ENCODE measurements at regions not wholly inside any gene's neighbourhood (a gene's known extent, or its start where the extent isn't known, plus 50 kb on each side); places are given as distances from the start of the nearest gene placed in this dataset.

DNA sequence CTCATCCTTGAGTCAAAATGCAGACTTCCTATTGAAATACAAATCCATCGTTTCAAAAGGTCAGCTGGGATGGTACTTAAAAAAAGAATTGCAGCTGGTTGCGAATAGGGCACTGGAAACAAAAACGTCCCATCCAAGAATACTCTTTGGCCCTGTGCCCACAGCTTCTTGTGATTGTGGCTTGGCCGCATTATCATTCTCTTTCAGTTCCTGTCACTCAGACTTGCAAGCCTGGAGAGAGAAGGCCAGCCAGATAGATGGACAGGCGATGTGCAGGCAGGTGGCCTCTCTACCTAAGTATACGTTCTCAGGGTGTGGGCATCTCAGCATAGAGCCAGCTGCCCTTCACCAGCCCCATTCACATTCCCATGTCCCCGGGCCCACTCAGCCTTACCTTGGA, 208.5 kb upstream of the ZNF536 start:
- Histone ChIP-seq H3K79me2 (ENCODE audit: insufficient read depth, low read length) (no peaks in the 10 kb centered on the region), H3K4me2 (ENCODE audit: low read length) (no peak overlapping the region), H3K27ac (ENCODE audit: low read depth, low read length) (no peak overlapping the region), H4K20me1 (ENCODE audit: insufficient read depth) (no peaks in the 10 kb centered on the region), H3K9ac (ENCODE audit: low read length) (no peak overlapping the region), H3K4me1 (ENCODE audit: control insufficient read depth in 1 of 2, insufficient read depth in 2 of 2, low read length in 2 of 2) (no peaks in the 10 kb centered on the region), H3K9me2 (ENCODE audit: insufficient read depth) (no peaks in the 10 kb centered on the region), H3K36me3 (ENCODE audit: control insufficient read depth in 1 of 2, insufficient read depth in 2 of 2, low read length in 2 of 2) (no peaks in the 10 kb centered on the region), H3K4me3 (replicated peaks in 1 of 2; ENCODE audit: low read depth in 1 of 2, low read length in 2 of 2) (no peak overlapping the region), H2AFZ (ENCODE audit: low read depth, low read length, poor library complexity, severe bottlenecking) (no peak overlapping the region), H3K9me3 (ENCODE audit: control insufficient read depth in 1 of 2, insufficient read depth in 1 of 2, low read depth in 1 of 2, low read length in 2 of 2) (no peaks in the 10 kb centered on the region), H3K27me3 (ENCODE audit: insufficient read depth, low read length) (peaks cover 27% of the 10 kb centered on the region; the same call in 1 of the 2 replicates)
- ATAC-seq: no peak
- intact Hi-C loops (cut with micrococcal nuclease): no loop called here
- DNase-seq (ENCODE audit: low read depth, low spot score): no peak
- ChIA-PET POLR2A (no interaction called here), RAD21 (ENCODE audit: low non-redundant PET in 1 of 2, low total read pairs in 2 of 2, uncharacterized antibody in 2 of 2, unreplicated experiment in 2 of 2) (no interaction called here), CTCF (no interaction called here)
- BruUV-seq (replicated peaks): no TSS peak
- no peak for TF ChIP-seq TCF7L2 (IDR thresholded peaks at IDR 0.05; ENCODE audit: borderline replicate concordance, extremely low read depth, insufficient read depth, insufficient read length)
- TF ChIP-seq SP1 (IDR thresholded peaks at IDR 0.05; ENCODE audit: low read depth): no peak
- TF ChIP-seq YY1 (IDR thresholded peaks at IDR 0.05; ENCODE audit: extremely low read depth, insufficient replicate concordance, low read depth, low read length): no peak
- no peak for TF ChIP-seq CBX3 (IDR thresholded peaks at IDR 0.05; ENCODE audit: low read depth)
- TF ChIP-seq JUND (IDR thresholded peaks at IDR 0.05): no peak
- TF ChIP-seq, protein P1, sequence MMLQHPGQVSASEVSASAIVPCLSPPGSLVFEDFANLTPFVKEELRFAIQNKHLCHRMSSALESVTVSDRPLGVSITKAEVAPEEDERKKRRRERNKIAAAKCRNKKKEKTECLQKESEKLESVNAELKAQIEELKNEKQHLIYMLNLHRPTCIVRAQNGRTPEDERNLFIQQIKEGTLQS (IDR thresholded peaks at IDR 0.05): no peak
- no peak for TF ChIP-seq EZH2 (IDR thresholded peaks at IDR 0.05)
- no peak for TF ChIP-seq POLR2A (IDR thresholded peaks at IDR 0.05; ENCODE audit: borderline replicate concordance, extremely low read depth, insufficient read depth, insufficient read length)
- TF ChIP-seq CEBPB (IDR thresholded peaks at IDR 0.05; ENCODE audit: low read depth): no peak
- no peak for TF ChIP-seq RAD21 (IDR thresholded peaks at IDR 0.05; ENCODE audit: low read depth)
- TF ChIP-seq, protein P2, sequence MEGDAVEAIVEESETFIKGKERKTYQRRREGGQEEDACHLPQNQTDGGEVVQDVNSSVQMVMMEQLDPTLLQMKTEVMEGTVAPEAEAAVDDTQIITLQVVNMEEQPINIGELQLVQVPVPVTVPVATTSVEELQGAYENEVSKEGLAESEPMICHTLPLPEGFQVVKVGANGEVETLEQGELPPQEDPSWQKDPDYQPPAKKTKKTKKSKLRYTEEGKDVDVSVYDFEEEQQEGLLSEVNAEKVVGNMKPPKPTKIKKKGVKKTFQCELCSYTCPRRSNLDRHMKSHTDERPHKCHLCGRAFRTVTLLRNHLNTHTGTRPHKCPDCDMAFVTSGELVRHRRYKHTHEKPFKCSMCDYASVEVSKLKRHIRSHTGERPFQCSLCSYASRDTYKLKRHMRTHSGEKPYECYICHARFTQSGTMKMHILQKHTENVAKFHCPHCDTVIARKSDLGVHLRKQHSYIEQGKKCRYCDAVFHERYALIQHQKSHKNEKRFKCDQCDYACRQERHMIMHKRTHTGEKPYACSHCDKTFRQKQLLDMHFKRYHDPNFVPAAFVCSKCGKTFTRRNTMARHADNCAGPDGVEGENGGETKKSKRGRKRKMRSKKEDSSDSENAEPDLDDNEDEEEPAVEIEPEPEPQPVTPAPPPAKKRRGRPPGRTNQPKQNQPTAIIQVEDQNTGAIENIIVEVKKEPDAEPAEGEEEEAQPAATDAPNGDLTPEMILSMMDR (IDR thresholded peaks at IDR 0.05 in 2 of 3, conservative IDR thresholded peaks at IDR 0.05 in 1 of 3; ENCODE audit: borderline replicate concordance in 1 of 3, insufficient read depth in 1 of 3, low read depth in 2 of 3, low read length in 2 of 3): no peak
